Upper lobe of right lung (tissue), 1 donor: ENCODE measurements at regions not wholly inside any gene's neighbourhood (a gene's known extent, or its start where the extent isn't known, plus 50 kb on each side); places are given as distances from the start of the nearest gene placed in this dataset.

ENCODE experiments used
- ATAC-seq: fragments of 200-7000 bp; cut with Tn5 transposase; one replicate; pipeline ENCODE4 v1.9.1; 2020; ENCODE audit warnings: mild to moderate bottlenecking, moderate library complexity
- DNase-seq: peaks from one replicate; pipeline ENCODE4 v3.0.0-alpha.2; 2020
- H3K27ac ChIP-seq: fragments of 200-600 bp; one replicate; pipeline ENCODE4 v1.8.0; 2022
- H3K27me3 ChIP-seq: fragments of 200-600 bp; one replicate; pipeline ENCODE4 v1.8.0; 2022; ENCODE audit warnings: mild to moderate bottlenecking
- H3K36me3 ChIP-seq: fragments of 200-600 bp; one replicate; pipeline ENCODE4 v1.8.0; 2022
- H3K4me1 ChIP-seq: fragments of 200-600 bp; one replicate; pipeline ENCODE4 v1.8.0; 2022
- H3K4me3 ChIP-seq: fragments of 200-600 bp; one replicate; pipeline ENCODE4 v1.8.0; 2022; ENCODE audit warnings: mild to moderate bottlenecking
- H3K9me3 ChIP-seq: fragments of 200-600 bp; one replicate; pipeline ENCODE4 v1.8.0; 2022
- intact Hi-C: fragments of 100-400 bp; cut with DNase I; formaldehyde crosslinking; loops from one replicate; pipeline ENCODE4 v1.11.0; 2022
- TF ChIP-seq, protein P1 (sequence below): fragments of 200-600 bp; IDR thresholded peaks from one replicate; pipeline ENCODE4 v1.8.0; 2022; ENCODE audit warnings: antibody characterized with exemption
- donor health status: DM: no; HTN: yes; CAD: no; lungs with severe emphysema.

DNA sequence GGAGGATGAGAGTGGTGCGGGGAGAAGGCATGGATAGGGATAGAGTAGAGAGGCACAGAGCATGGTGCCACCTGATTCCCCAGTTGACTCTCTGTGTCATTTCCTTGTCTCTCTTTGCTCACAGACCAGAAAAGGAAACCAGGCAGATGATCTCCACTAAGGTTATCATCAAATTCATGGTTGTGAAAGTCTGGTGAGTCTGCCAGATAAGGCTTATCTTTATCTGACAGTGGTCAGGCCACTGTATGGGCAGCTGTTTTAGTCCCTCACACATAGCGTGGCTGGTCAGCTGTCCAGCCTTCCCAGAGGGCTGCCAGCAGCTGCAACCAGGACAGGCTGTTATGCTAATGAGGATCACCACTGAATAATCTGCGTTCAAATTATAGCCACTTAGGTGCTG is 99.0 kb downstream of the ADRA2A start:
- Histone ChIP-seq H3K27ac (no peak overlapping the region), H3K27me3 (no peaks in the 10 kb centered on the region), H3K36me3 (no peaks in the 10 kb centered on the region), H3K4me3 (no peak overlapping the region), H3K4me1 (no peaks in the 10 kb centered on the region), H3K9me3 (no peaks in the 10 kb centered on the region)
- intact Hi-C loops = no loop called here
- TF ChIP-seq, protein P1, sequence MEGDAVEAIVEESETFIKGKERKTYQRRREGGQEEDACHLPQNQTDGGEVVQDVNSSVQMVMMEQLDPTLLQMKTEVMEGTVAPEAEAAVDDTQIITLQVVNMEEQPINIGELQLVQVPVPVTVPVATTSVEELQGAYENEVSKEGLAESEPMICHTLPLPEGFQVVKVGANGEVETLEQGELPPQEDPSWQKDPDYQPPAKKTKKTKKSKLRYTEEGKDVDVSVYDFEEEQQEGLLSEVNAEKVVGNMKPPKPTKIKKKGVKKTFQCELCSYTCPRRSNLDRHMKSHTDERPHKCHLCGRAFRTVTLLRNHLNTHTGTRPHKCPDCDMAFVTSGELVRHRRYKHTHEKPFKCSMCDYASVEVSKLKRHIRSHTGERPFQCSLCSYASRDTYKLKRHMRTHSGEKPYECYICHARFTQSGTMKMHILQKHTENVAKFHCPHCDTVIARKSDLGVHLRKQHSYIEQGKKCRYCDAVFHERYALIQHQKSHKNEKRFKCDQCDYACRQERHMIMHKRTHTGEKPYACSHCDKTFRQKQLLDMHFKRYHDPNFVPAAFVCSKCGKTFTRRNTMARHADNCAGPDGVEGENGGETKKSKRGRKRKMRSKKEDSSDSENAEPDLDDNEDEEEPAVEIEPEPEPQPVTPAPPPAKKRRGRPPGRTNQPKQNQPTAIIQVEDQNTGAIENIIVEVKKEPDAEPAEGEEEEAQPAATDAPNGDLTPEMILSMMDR = no peak
- DNase-seq (no peak), ATAC-seq (no peak)

DNA sequence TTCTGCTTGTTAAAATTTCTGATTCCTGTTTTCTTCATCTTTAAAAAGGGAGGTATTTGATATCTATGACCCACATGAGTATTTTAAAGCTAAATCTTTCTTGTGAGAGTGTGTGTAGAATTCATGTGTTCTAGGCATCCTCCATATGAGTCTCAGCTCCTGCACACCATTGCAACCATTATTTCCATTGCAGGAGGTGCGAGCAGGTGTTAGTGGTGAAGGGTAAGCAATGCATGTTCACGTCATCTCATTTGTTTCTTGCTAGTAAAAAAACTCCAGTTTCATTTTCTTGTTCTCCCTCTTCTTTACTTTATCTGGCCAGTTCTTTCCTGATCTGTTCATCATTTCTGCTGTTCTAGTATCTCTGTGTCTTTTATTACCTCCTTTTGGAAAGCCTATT is 100.5 kb downstream of the ADRA2A start:
- no peak for ATAC-seq

DNA sequence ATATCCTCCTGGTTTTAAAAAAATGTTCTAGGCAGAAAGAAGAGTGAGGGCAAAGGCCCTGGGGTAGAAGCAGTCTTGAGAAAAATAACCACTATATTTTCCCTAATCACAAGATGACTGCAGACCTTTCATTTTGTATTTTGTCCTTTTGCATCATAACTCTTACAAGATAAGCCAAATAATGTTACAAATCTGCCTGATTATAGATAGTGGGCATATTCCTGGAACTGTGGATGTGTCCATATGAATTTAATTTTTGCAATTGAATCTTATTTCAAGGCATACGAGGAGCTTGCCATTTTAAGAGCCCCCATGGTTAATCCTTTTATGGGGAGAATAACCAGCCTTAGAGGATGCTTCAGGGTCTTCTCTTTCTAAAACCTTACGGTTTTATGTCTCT is 102.7 kb downstream of the ADRA2A start:
- ATAC-seq (no peak), DNase-seq (no peak)
- Histone ChIP-seq H3K4me3 (no peak overlapping the region), H3K27me3 (no peaks in the 10 kb centered on the region), H3K27ac (no peak overlapping the region), H3K36me3 (no peaks in the 10 kb centered on the region), H3K9me3 (no peaks in the 10 kb centered on the region), H3K4me1 (no peaks in the 10 kb centered on the region)
- TF ChIP-seq, protein P1 = no peak
- intact Hi-C loops = no loop called here

More for the DNA sequence above, 100.5 kb downstream of the ADRA2A start:
- Histone ChIP-seq H3K27ac (no peak overlapping the region), H3K4me3 (no peak overlapping the region), H3K9me3 (no peaks in the 10 kb centered on the region), H3K4me1 (no peaks in the 10 kb centered on the region), H3K36me3 (no peaks in the 10 kb centered on the region), H3K27me3 (no peaks in the 10 kb centered on the region)
- no peak for DNase-seq
- intact Hi-C loops = no loop called here
- TF ChIP-seq, protein P1 = no peak

DNA sequence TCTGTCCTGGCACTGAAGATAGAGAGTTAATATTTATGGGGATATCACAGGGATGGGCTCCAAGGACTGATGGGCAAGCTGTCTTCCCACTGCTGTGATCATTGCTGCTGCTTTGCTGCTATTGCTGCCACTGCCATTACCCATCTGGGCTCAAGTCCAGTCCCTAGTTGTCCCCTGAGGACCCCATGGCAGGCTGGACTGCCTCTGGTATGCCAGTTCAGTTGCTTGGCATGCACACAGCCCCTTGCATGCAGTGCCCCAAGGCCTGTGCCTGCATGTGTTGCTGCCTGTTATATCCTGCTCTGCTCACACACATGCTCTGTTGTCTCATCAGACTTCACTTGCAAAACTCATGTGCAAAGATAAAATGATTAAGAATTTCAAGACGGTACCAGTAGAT is 109.5 kb downstream of the ADRA2A start:
- Histone ChIP-seq H3K36me3 (no peaks in the 10 kb centered on the region), H3K9me3 (no peaks in the 10 kb centered on the region), H3K4me1 (no peaks in the 10 kb centered on the region), H3K4me3 (no peak overlapping the region), H3K27me3 (no peaks in the 10 kb centered on the region), H3K27ac (no peak overlapping the region)
- ATAC-seq = no peak
- no peak for DNase-seq
- intact Hi-C loops = no loop called here
- TF ChIP-seq, protein P1 = no peak

DNA sequence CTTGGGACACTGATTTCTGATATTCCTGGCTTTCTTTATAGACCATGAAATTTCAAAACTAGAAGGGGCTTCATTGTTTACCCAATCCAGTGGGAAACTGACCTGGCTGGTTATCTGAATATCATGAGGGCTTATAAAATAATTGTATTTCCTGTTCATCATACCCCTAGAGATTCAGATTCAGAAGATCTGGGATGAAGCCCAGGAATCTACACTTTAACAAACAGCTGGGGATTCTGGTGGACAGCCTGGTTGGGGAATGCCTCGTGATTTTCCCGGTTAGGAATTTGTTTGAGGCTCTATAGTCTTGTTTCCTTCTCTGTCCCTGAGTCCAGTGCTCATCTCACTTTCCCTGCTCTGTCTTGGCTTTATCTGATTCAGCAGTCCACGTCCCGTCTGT is 110.3 kb downstream of the ADRA2A start:
- H3K36me3 ChIP-seq = no peaks in the 10 kb centered on the region
- TF ChIP-seq, protein P1 = no peak
- DNase-seq = no peak

DNA sequence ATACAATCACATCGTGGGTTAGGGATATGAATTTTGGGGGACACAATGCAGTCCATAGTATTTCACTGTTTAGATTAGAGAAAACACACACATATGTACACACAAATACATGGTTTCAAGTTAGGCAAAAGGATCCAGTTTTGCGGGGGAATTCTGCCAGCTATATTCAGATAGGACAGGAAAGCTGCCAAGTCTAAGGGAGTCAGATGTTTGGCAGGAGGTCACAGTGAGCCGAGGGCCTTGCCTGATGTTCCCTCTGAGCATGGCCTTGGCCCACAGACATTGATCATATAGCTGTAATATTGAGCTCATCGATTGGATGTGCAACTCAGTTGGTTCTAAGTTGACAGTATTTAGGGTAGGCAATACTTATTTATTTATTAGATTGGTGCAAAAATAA is 122.8 kb downstream of the ADRA2A start:
- no peak for DNase-seq
- H3K27ac ChIP-seq = no peak overlapping the region
- no peaks in the 10 kb centered on the region for H3K9me3 ChIP-seq
- intact Hi-C loops = no loop called here
- no peak overlapping the region for H3K4me3 ChIP-seq
- ATAC-seq = no peak
- H3K27me3 ChIP-seq = no peaks in the 10 kb centered on the region
- no peaks in the 10 kb centered on the region for H3K4me1 ChIP-seq
- TF ChIP-seq, protein P1 = no peak
- H3K36me3 ChIP-seq = no peaks in the 10 kb centered on the region

More for the DNA sequence above, 110.3 kb downstream of the ADRA2A start:
- no peaks in the 10 kb centered on the region for H3K27me3 ChIP-seq
- H3K4me3 ChIP-seq = no peak overlapping the region
- no peaks in the 10 kb centered on the region for H3K9me3 ChIP-seq
- intact Hi-C loops = no loop called here
- ATAC-seq = no peak
- H3K4me1 ChIP-seq = no peaks in the 10 kb centered on the region
- H3K27ac ChIP-seq = no peak overlapping the region
